ENCODE measurements at regions not wholly inside any gene's neighbourhood (a gene's known extent, or its start where the extent isn't known, plus 50 kb on each side); places are given as distances from the start of the nearest gene placed in this dataset.

- TF ChIP-seq CTCF (IDR thresholded peaks at IDR 0.05; ENCODE audit: low read depth, low read length, missing input control) (no peak), YY1 (IDR thresholded peaks at IDR 0.05) (no peak)
Measured at GRCh38 chr3:16741103-16741758, 136.0 kb upstream of the DAZL start (continued).

DNA sequence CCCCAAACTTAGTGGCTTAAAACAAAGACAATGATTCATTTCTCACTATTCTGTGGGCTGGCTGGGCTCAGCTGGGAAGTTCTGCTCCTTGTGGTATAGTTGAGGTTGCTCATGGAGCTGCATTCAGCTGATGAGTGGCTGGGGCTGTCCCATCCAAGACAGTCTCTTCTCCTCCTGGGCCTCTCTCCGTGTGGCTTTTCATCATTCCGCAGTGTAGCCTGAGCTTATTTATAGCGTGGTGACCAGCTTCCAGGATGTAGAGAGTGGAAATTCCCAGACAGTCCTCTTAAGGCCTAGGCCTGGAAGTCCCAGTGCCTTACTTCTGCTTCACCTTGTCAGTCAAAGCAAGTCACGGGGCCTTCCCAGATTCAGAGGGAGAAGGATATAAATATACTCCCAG is 136.7 kb upstream of the DAZL start:
- H3K9ac ChIP-seq (ENCODE audit: low read depth in 1 of 2, low read length in 2 of 2): no peak overlapping the region
- no peak overlapping the region for H3K27ac ChIP-seq (ENCODE audit: low read depth in 1 of 2, low read length in 2 of 2)
- WGBS: 82% methylated on average over 4 of the region's 4 CpGs
- H3K4me3 ChIP-seq (ENCODE audit: low read depth in 1 of 3, low read length in 3 of 3): no peak overlapping the region
- H3K4me1 ChIP-seq (ENCODE audit: control insufficient read depth in 4 of 4, insufficient read depth in 4 of 4, low read length in 3 of 4): no peaks in the 10 kb centered on the region
- no peak for TF ChIP-seq EGR1 (IDR thresholded peaks at IDR 0.05; ENCODE audit: low read depth in 2 of 2)
- TF ChIP-seq RAD21 (IDR thresholded peaks at IDR 0.05): no peak
- no peak for TF ChIP-seq FOXA1 (IDR thresholded peaks at IDR 0.05)
- no peak for TF ChIP-seq YY1 (IDR thresholded peaks at IDR 0.05)
- no peak for TF ChIP-seq HNF4G (IDR thresholded peaks at IDR 0.05)
- no peaks in the 10 kb centered on the region for H3K27me3 ChIP-seq (ENCODE audit: control insufficient read depth in 4 of 4, insufficient read depth in 4 of 4, low read length in 3 of 4)
- no peaks in the 10 kb centered on the region for H3K36me3 ChIP-seq (ENCODE audit: control insufficient read depth in 4 of 4, insufficient read depth in 3 of 4, low read depth in 1 of 4, low read length in 3 of 4)
- peaks cover 0 to 3% (median 0%) of the 10 kb centered on the region in 4 donors for H3K9me3 ChIP-seq (ENCODE audit: control insufficient read depth in 4 of 4, low read length in 3 of 4)
- DNase-seq (ENCODE audit: low spot score): no peak

- H3K36me3 ChIP-seq (ENCODE audit: control insufficient read depth in 4 of 4, insufficient read depth in 3 of 4, low read depth in 1 of 4, low read length in 3 of 4): no peaks in the 10 kb centered on the region
- no peak overlapping the region for H3K27ac ChIP-seq (ENCODE audit: low read depth in 1 of 2, low read length in 2 of 2)
- no peak overlapping the region for H3K9ac ChIP-seq (ENCODE audit: low read depth in 1 of 2, low read length in 2 of 2)
- no peak for TF ChIP-seq RAD21 (IDR thresholded peaks at IDR 0.05)
- no peak for TF ChIP-seq EGR1 (IDR thresholded peaks at IDR 0.05; ENCODE audit: low read depth in 2 of 2)
- no peak for TF ChIP-seq TAF1 (conservative IDR thresholded peaks at IDR 0.05)
- no peak for TF ChIP-seq RXRA (IDR thresholded peaks at IDR 0.05)
- no peak for TF ChIP-seq GABPA (IDR thresholded peaks at IDR 0.05 in 1 of 2, conservative IDR thresholded peaks at IDR 0.05 in 1 of 2)
- no peak for TF ChIP-seq FOXA2 (IDR thresholded peaks at IDR 0.05)
- TF ChIP-seq YY1 (IDR thresholded peaks at IDR 0.05): no peak
- TF ChIP-seq JUND (IDR thresholded peaks at IDR 0.05): no peak
- no peak for TF ChIP-seq FOXA1 (IDR thresholded peaks at IDR 0.05)
- no peak for DNase-seq (ENCODE audit: low spot score)
- H3K4me1 ChIP-seq (ENCODE audit: control insufficient read depth in 4 of 4, insufficient read depth in 4 of 4, low read length in 3 of 4): no peaks in the 10 kb centered on the region
- H3K27me3 ChIP-seq (ENCODE audit: control insufficient read depth in 4 of 4, insufficient read depth in 4 of 4, low read length in 3 of 4): no peaks in the 10 kb centered on the region
- H3K9me3 ChIP-seq (ENCODE audit: control insufficient read depth in 4 of 4, low read length in 3 of 4): peaks cover 0 to 3% (median 0%) of the 10 kb centered on the region in 4 donors
- no peak overlapping the region for H3K4me3 ChIP-seq (ENCODE audit: low read depth in 1 of 3, low read length in 3 of 3)
Measured at GRCh38 chr3:16743276-16743675, 138.1 kb upstream of the DAZL start.

DNA sequence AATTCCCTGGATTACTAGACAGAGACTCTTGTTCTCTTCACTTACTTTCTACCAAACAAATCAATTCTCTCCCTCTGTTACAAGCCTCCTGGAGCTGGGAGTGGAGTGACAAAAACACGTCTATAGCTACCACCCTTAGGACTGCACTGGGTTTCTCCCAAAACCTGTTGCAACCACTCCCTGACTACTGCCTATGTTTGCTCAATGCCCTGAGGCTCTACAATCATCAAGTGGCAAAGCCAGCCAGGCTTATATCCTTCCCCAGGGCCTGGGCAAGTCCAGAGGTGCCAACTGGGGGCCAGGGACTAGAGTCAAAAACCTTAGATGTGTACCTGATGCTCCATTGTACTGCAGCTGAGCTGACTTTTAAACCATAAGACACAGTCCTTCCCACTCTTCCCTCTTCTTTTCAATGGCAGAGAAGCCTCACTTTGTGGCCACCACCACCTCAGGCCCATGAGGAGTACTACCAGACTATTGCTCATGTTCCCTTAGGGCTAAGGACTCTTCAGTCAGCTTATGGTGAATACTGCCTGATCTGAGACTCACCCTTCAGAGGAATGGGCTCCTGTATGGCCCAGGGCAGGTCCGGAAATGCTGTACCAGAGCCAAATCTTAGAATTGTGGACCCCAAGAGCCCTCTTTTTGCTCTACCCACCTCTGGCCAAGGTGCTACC is 125.4 kb upstream of the PLCL2 start:
- no peaks in the 10 kb centered on the region for H3K9me3 ChIP-seq (ENCODE audit: control insufficient read depth in 4 of 4, low read length in 3 of 4)
- DNase-seq (ENCODE audit: low spot score): no peak
- no peak overlapping the region for H3K27ac ChIP-seq (ENCODE audit: low read depth in 1 of 2, low read length in 2 of 2)
- 91% methylated on average over 2 of the region's 2 CpGs for WGBS
- no peak overlapping the region for H3K4me3 ChIP-seq (ENCODE audit: low read depth in 1 of 3, low read length in 3 of 3)
- no peaks in the 10 kb centered on the region for H3K36me3 ChIP-seq (ENCODE audit: control insufficient read depth in 4 of 4, insufficient read depth in 3 of 4, low read depth in 1 of 4, low read length in 3 of 4)
- TF ChIP-seq, protein P1, sequence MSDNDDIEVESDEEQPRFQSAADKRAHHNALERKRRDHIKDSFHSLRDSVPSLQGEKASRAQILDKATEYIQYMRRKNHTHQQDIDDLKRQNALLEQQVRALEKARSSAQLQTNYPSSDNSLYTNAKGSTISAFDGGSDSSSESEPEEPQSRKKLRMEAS (IDR thresholded peaks at IDR 0.05): no peak
- TF ChIP-seq SP1 (IDR thresholded peaks at IDR 0.05): no peak
- no peak for TF ChIP-seq RAD21 (IDR thresholded peaks at IDR 0.05)
- TF ChIP-seq JUND (IDR thresholded peaks at IDR 0.05): no peak
- TF ChIP-seq REST (IDR thresholded peaks at IDR 0.05): no peak
- no peak for TF ChIP-seq FOXA1 (IDR thresholded peaks at IDR 0.05)
- no peak for TF ChIP-seq NR2F2 (IDR thresholded peaks at IDR 0.05)
- no peak for TF ChIP-seq YY1 (IDR thresholded peaks at IDR 0.05)
- no peak for TF ChIP-seq FOXA2 (IDR thresholded peaks at IDR 0.05)
- no peak for TF ChIP-seq ZBTB33 (IDR thresholded peaks at IDR 0.05)
- no peak for TF ChIP-seq ATF3 (IDR thresholded peaks at IDR 0.05)
- no peaks in the 10 kb centered on the region for H3K27me3 ChIP-seq (ENCODE audit: control insufficient read depth in 4 of 4, insufficient read depth in 4 of 4, low read length in 3 of 4)
- no peak overlapping the region for H3K9ac ChIP-seq (ENCODE audit: low read depth in 1 of 2, low read length in 2 of 2)
- no peaks in the 10 kb centered on the region for H3K4me1 ChIP-seq (ENCODE audit: control insufficient read depth in 4 of 4, insufficient read depth in 4 of 4, low read length in 3 of 4)

Measured in liver (tissue), 8 donors.